T-cell (primary cell): ENCODE measurements at regions not wholly inside any gene's neighbourhood (a gene's known extent, or its start where the extent isn't known, plus 50 kb on each side); places are given as distances from the start of the nearest gene placed in this dataset.

Experiments
- ATAC-seq, 4 experiments: fragments of 200-7000 bp in 3 of 4; fragments of 150-1000 bp in 1 of 4; cut with Tn5 transposase; replicated peaks in 1 of 4; 1 replicate in 3 of 4; 2 replicates in 1 of 4; pipeline ENCODE4 v1.10.0; 2021; ENCODE audit warnings: moderate library complexity in 3 of 4, mild to moderate bottlenecking in 2 of 4, moderate number of reproducible peaks in 1 of 4
- CTCF ChIA-PET, 2 donors: fragments of 300-600 bp; sonication (Branson Sonifier 250); formaldehyde crosslinking; loops; one replicate each; lab custom pipeline; 2022; ENCODE audit warnings: antibody characterized with exemption in 2 of 2; lab: Charles Lee
- POLR2A ChIA-PET, 2 donors: fragments of 300-600 bp; sonication (Branson Sonifier 250); formaldehyde crosslinking; loops; one replicate each; lab custom pipeline; 2022; ENCODE audit warnings: antibody characterized with exemption in 2 of 2; lab: Charles Lee
- DNase-seq, 35 experiments: peaks; one replicate each; pipeline versions ENCODE4 v3.0.0 to v3.0.0-alpha.2; 2013 to 2023
- H3K27ac ChIP-seq: one replicate; pipeline ENCODE4 v1.5.1; 2013; ENCODE audit warnings: low read length
- H3K27me3 ChIP-seq, 2 experiments: replicated peaks in 1 of 2; 1 replicate in 1 of 2; 2 replicates in 1 of 2; pipeline versions ENCODE4 v1.6.1 to v1.7.0; 2013; ENCODE audit warnings: low read length in 1 of 2, mixed read lengths in 1 of 2; ENCODE audit not compliant: control insufficient read depth in 2 of 2, insufficient read depth in 2 of 2; ENCODE audit errors: extremely low read depth in 1 of 2
- H3K36me3 ChIP-seq, 2 donors: 1 replicate in 1 of 2; 2 replicates in 1 of 2; pipeline versions ENCODE4 v1.6.1 to v1.7.0; 2013; ENCODE audit warnings: low read length in 1 of 2; ENCODE audit not compliant: control insufficient read depth in 2 of 2, insufficient read depth in 1 of 2; ENCODE audit errors: extremely low read depth in 1 of 2
- H3K4me1 ChIP-seq, 2 experiments: 1 replicate in 1 of 2; 2 replicates in 1 of 2; pipeline versions ENCODE4 v1.6.1 to v1.7.0; 2013; ENCODE audit warnings: low read length in 2 of 2, mixed read lengths in 1 of 2; ENCODE audit not compliant: insufficient read depth in 2 of 2, control insufficient read depth in 1 of 2; ENCODE audit errors: extremely low read depth in 1 of 2
- H3K4me3 ChIP-seq, 2 donors: 1 replicate in 1 of 2; 2 replicates in 1 of 2; pipeline versions ENCODE4 v1.5.1 to v1.7.0; 2013; ENCODE audit warnings: mild to moderate bottlenecking in 2 of 2, low read length in 1 of 2, moderate library complexity in 1 of 2; ENCODE audit not compliant: control insufficient read depth in 1 of 2; ENCODE audit errors: extremely low read depth in 1 of 2
- H3K9me3 ChIP-seq: 2 replicates; pipeline ENCODE4 v1.7.0; 2013
- H3K27ac Mint-ChIP-seq, 2 donors: one replicate each; pipeline ENCODE4 v1.8.0; 2020 to 2021; ENCODE audit warnings: mild to moderate bottlenecking in 2 of 2, mixed read lengths in 2 of 2
- H3K27me3 Mint-ChIP-seq, 2 donors: one replicate each; pipeline ENCODE4 v1.8.0; 2021 to 2022; ENCODE audit warnings: mixed read lengths in 2 of 2
- H3K36me3 Mint-ChIP-seq: one replicate; pipeline ENCODE4 v1.8.0; 2021; ENCODE audit warnings: mixed read lengths
- H3K4me1 Mint-ChIP-seq, 3 donors: one replicate each; pipeline ENCODE4 v1.8.0; 2020 to 2022; ENCODE audit warnings: mixed read lengths in 3 of 3, mild to moderate bottlenecking in 1 of 3
- H3K4me3 Mint-ChIP-seq, 3 donors: one replicate each; pipeline ENCODE4 v1.8.0; 2020 to 2022; ENCODE audit warnings: mild to moderate bottlenecking in 3 of 3, mixed read lengths in 3 of 3, moderate library complexity in 3 of 3
- H3K9me3 Mint-ChIP-seq, 3 donors: one replicate each; pipeline ENCODE4 v1.8.0; 2020 to 2022; ENCODE audit warnings: mixed read lengths in 3 of 3
- WGBS: methylation state at CpG from one replicate; pipeline ENCODE4 v1.1.5; 2013; ENCODE audit warnings: missing lambda C conversion rate; ENCODE audit not compliant: insufficient coverage; 5-methylcytosine and 5-hydroxymethylcytosine counted together

DNA sequence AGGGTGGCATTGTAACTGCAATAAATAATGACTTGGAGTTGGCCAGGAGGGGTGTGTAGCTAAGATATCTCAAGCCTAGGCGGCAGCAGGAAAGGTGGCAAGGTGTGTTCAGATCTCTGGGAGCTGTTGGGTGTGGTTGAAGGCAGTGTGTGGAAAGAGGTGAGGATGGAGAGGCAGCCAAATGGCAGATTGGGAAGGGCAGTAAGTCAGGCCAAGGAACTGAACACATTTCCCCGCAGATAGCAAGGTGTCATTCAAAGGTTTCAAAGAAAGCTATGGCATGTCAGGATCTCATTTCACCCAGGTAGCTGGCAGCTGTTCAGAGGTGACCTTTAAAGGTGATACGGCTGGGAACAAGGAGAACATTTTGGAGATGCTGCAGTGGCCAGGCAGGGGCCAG lies 586.0 kb upstream of the MGMT start:
- Mint-ChIP-seq H3K36me3 (no peaks in the 10 kb centered on the region), H3K4me1 (no peaks in the 10 kb centered on the region), H3K27me3 (peaks cover 0 to 17% of the 10 kb centered on the region in 2 donors), H3K27ac (no peak overlapping the region), H3K4me3 (no peak overlapping the region), H3K9me3 (peaks cover 0 to 8% (median 0%) of the 10 kb centered on the region in 3 donors)
- H3K4me1 ChIP-seq = no peaks in the 10 kb centered on the region
- CTCF ChIA-PET = no interaction called here
- no peak overlapping the region for H3K27ac ChIP-seq
- no peaks in the 10 kb centered on the region for H3K9me3 ChIP-seq
- WGBS = 84% methylated on average over 3 of the region's 3 CpGs
- peaks cover 0 to 7% of the 10 kb centered on the region in 2 experiments for H3K27me3 ChIP-seq
- DNase-seq = no peak
- no peaks in the 10 kb centered on the region for H3K36me3 ChIP-seq
- no peak overlapping the region for H3K4me3 ChIP-seq
- POLR2A ChIA-PET = no interaction called here
- no peak for ATAC-seq

DNA sequence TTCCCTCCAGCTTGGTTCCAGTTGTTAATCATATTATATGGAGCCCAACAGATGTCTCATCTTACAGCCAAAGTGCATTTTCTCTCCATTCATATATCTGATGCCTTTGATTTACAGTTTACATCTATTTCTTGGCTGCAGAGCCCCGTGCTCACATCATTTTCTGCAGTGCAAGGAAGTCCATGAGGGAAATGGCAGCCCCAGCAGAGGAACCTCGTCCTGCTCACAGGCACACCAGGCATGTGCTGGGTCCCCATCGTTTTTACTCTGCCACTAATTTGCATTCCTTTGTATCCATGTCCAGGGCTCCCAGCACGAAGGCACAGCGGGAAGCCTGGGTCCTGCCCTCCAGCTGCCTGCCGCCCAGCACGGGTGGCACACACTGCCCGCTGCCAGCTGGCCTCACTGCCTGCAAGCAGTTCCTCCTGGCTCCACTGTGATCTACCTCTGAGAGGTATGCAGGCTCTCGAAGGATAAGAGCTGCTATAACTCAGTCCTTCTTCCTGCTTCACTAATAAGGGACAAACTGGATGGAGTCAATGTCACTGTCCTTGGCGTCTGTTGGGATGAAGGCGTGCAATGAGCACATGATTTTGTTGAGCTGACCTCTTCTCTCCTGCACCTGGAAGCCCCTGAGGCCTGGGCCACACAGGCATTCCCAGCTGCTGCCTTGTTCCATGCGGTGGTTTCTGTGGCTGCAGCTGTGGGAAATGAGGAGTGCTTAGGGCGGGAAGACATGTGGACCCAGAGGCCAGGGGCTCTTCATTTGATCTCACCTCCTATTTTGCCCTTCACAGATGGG lies 583.6 kb upstream of the MGMT start:
- DNase-seq (no peak), ATAC-seq (no peak)
- no peak overlapping the region for H3K27ac Mint-ChIP-seq
- Histone ChIP-seq H3K36me3 (no peaks in the 10 kb centered on the region), H3K4me3 (no peak overlapping the region), H3K9me3 (no peaks in the 10 kb centered on the region), H3K27ac (no peak overlapping the region), H3K27me3 (peaks cover 0 to 7% of the 10 kb centered on the region in 2 experiments), H3K4me1 (no peaks in the 10 kb centered on the region)
- H3K36me3 Mint-ChIP-seq = no peaks in the 10 kb centered on the region
- ChIA-PET POLR2A (no interaction called here), CTCF (no interaction called here)
- H3K9me3 Mint-ChIP-seq = peaks cover 2 to 8% (median 3%) of the 10 kb centered on the region in 3 donors
- peaks cover 0 to 11% of the 10 kb centered on the region in 2 donors for H3K27me3 Mint-ChIP-seq
- H3K4me1 Mint-ChIP-seq = no peaks in the 10 kb centered on the region
- H3K4me3 Mint-ChIP-seq = no peak overlapping the region
- WGBS = 81% methylated on average over 11 of the region's 13 CpGs

GRCh38 chr10:128884033-128884425 lies 583.0 kb upstream of the MGMT start:
- POLR2A ChIA-PET = no interaction called here
- ATAC-seq = no peak
- CTCF ChIA-PET = no interaction called here
- Mint-ChIP-seq H3K36me3 (no peaks in the 10 kb centered on the region), H3K4me1 (no peaks in the 10 kb centered on the region), H3K4me3 (no peak overlapping the region), H3K27ac (no peak overlapping the region), H3K27me3 (peaks cover 0 to 11% of the 10 kb centered on the region in 2 donors), H3K9me3 (peaks cover 5 to 8% (median 8%) of the 10 kb centered on the region in 3 donors)
- DNase-seq = no peak
- peaks cover 2% of the 10 kb centered on the region for H3K9me3 ChIP-seq
- 84% methylated on average over 7 of the region's 7 CpGs for WGBS
- no peak overlapping the region for H3K27ac ChIP-seq
- H3K36me3 ChIP-seq = no peaks in the 10 kb centered on the region
- no peak overlapping the region for H3K4me3 ChIP-seq
- H3K4me1 ChIP-seq = no peaks in the 10 kb centered on the region
- H3K27me3 ChIP-seq = peaks cover 0 to 7% of the 10 kb centered on the region in 2 experiments

- POLR2A ChIA-PET = no interaction called here
- Histone ChIP-seq H3K4me1 (no peaks in the 10 kb centered on the region), H3K27ac (no peak overlapping the region), H3K4me3 (no peak overlapping the region), H3K36me3 (no peaks in the 10 kb centered on the region), H3K9me3 (peaks cover 2% of the 10 kb centered on the region), H3K27me3 (peaks cover 0 to 4% of the 10 kb centered on the region in 2 experiments)
- Mint-ChIP-seq H3K9me3 (peaks cover 5 to 8% (median 8%) of the 10 kb centered on the region in 3 donors), H3K36me3 (no peaks in the 10 kb centered on the region), H3K27me3 (peaks cover 0 to 11% of the 10 kb centered on the region in 2 donors), H3K27ac (no peak overlapping the region), H3K4me3 (no peak overlapping the region), H3K4me1 (no peaks in the 10 kb centered on the region)
- WGBS = 88% methylated on average over 6 of the region's 6 CpGs
- CTCF ChIA-PET = no interaction called here
- DNase-seq (no peak), ATAC-seq (no peak)
These were observed 582.5 kb upstream of the MGMT start for GRCh38 chr10:128884496-128885072.

DNA sequence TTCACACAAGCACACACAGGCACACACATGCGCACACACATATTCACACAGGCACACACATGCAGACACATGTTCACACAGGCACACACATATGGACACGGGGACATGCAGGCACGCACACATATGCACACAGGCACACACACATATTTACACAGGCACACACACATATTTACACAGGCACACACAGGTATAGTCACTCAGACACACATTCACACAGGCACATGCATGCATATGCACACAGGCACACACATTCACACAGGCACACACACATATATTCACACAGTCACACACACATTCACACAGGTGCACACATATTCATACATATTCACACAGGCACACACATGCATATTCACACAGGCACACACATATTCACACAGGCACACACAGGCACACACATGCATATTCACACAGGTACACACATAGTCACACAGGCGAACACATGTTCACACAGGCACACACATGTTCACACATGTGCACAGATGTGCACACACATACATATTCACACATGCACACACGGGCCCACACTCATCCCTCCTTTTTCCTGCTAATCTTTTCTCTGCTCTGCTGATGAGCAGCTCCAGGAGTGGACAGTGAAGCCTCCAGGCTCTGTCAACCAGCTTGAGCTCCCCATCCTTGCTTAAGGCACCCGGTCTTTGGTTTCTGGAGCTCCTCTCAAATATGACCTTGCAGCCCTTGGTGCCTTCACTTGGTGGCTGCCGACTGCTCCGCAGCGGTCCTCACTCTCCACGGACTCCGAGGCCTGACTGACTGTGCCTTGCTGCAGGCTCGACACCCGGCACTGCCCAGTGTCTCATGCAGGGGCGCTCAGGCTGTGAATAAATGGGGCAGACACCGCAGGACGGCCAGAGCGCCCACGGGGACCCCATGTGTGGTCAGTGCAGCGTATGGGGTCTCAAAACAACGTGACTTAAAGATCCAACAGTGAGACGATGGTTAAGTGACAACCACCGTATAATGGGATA lies 581.2 kb upstream of the MGMT start:
- Histone ChIP-seq H3K4me1 (no peaks in the 10 kb centered on the region), H3K27me3 (peaks cover 0 to 4% of the 10 kb centered on the region in 2 experiments), H3K36me3 (no peaks in the 10 kb centered on the region), H3K27ac (no peak overlapping the region), H3K9me3 (peaks cover 2% of the 10 kb centered on the region), H3K4me3 (no peak overlapping the region)
- peaks cover 0 to 10% of the 10 kb centered on the region in 2 donors for H3K27me3 Mint-ChIP-seq
- WGBS = 87% methylated on average over 22 of the region's 22 CpGs
- H3K4me1 Mint-ChIP-seq = no peaks in the 10 kb centered on the region
- H3K36me3 Mint-ChIP-seq = no peaks in the 10 kb centered on the region
- CTCF ChIA-PET = no interaction called here
- DNase-seq (no peak), ATAC-seq (no peak)
- POLR2A ChIA-PET = no interaction called here
- no peak overlapping the region for H3K4me3 Mint-ChIP-seq
- H3K27ac Mint-ChIP-seq = no peak overlapping the region
- peaks cover 7 to 8% (median 8%) of the 10 kb centered on the region in 3 donors for H3K9me3 Mint-ChIP-seq

GRCh38 chr10:128887856-128888255 lies 579.2 kb upstream of the MGMT start:
- DNase-seq = no peak
- H3K4me3 Mint-ChIP-seq = no peak overlapping the region
- ChIA-PET POLR2A (no interaction called here), CTCF (no interaction called here)
- Histone ChIP-seq H3K9me3 (peaks cover 2% of the 10 kb centered on the region), H3K27me3 (peaks cover 0 to 2% of the 10 kb centered on the region in 2 experiments), H3K4me3 (no peak overlapping the region), H3K27ac (no peak overlapping the region), H3K4me1 (no peaks in the 10 kb centered on the region), H3K36me3 (no peaks in the 10 kb centered on the region)
- H3K4me1 Mint-ChIP-seq = no peaks in the 10 kb centered on the region
- no peaks in the 10 kb centered on the region for H3K36me3 Mint-ChIP-seq
- WGBS = no CpG with 5 or more reads among the region's 3 CpGs
- H3K27me3 Mint-ChIP-seq = peaks cover 0 to 4% of the 10 kb centered on the region in 2 donors
- ATAC-seq = no peak
- H3K9me3 Mint-ChIP-seq = peaks cover 0 to 8% (median 8%) of the 10 kb centered on the region in 3 donors
- H3K27ac Mint-ChIP-seq = no peak overlapping the region
